Astrocyte of the cerebellum (primary cell): ENCODE measurements at regions not wholly inside any gene's neighbourhood (a gene's known extent, or its start where the extent isn't known, plus 50 kb on each side); places are given as distances from the start of the nearest gene placed in this dataset.

Source experiments
- DNase-seq: peaks from one replicate; pipeline ENCODE4 v3.0.0-alpha.2; 2011; ENCODE audit warnings: low read depth
- H3K4me3 ChIP-seq: 2 replicates; pipeline ENCODE4 v1.5.1; 2011; ENCODE audit warnings: mild to moderate bottlenecking, low read depth, low read length, moderate library complexity
- CTCF ChIP-seq: IDR thresholded peaks from 2 replicates; pipeline ENCODE4 v1.5.1; 2012; ENCODE audit warnings: low read length, low read depth, moderate library complexity, mild to moderate bottlenecking; ENCODE audit errors: missing control alignments
- in situ Hi-C: cut with HindIII; loops from 2 replicates; pipeline ENCODE4 v1.10.0; 2017; ENCODE audit warnings: low sequenced_read_pairs

GRCh38 chr2:217662984-217663602 lies 339.7 kb downstream of the TNS1 start:
- no peak for TF ChIP-seq CTCF
- H3K4me3 ChIP-seq: no peak overlapping the region
- in situ Hi-C loops: no loop called here
- no peak for DNase-seq

- no peak for DNase-seq
- in situ Hi-C loops: no loop called here
- no peak for TF ChIP-seq CTCF
- H3K4me3 ChIP-seq: no peak overlapping the region
Observed at GRCh38 chr2:217661378-217661777, 341.4 kb downstream of the TNS1 start.

GRCh38 chr2:217660423-217660822 lies 342.4 kb downstream of the TNS1 start:
- in situ Hi-C loops: no loop called here

GRCh38 chr2:217658806-217659205 lies 344.0 kb downstream of the TNS1 start:
- no peak overlapping the region for H3K4me3 ChIP-seq
- in situ Hi-C loops: no loop called here
- no peak for TF ChIP-seq CTCF
- DNase-seq: no peak

More at GRCh38 chr2:217660423-217660822, 342.4 kb downstream of the TNS1 start:
- no peak overlapping the region for H3K4me3 ChIP-seq
- DNase-seq: no peak
- TF ChIP-seq CTCF: no peak

- no peak overlapping the region for H3K4me3 ChIP-seq
- no peak for TF ChIP-seq CTCF
- in situ Hi-C loops: no loop called here
- DNase-seq: no peak
Observed at GRCh38 chr2:217657252-217657651, 345.5 kb downstream of the TNS1 start.

GRCh38 chr2:217656316-217656715 lies 346.5 kb downstream of the TNS1 start:
- in situ Hi-C loops: no loop called here
- no peak for TF ChIP-seq CTCF
- no peak overlapping the region for H3K4me3 ChIP-seq
- DNase-seq: no peak

- TF ChIP-seq CTCF: no peak
- DNase-seq: no peak
- in situ Hi-C loops: no loop called here
- H3K4me3 ChIP-seq: no peak overlapping the region
Observed at GRCh38 chr2:217655651-217656050, 347.1 kb downstream of the TNS1 start.
